Lung (tissue), 11 donors: ENCODE measurements at regions not wholly inside any gene's neighbourhood (a gene's known extent, or its start where the extent isn't known, plus 50 kb on each side); places are given as distances from the start of the nearest gene placed in this dataset.

Source experiments
- ATAC-seq: fragments of 200-7000 bp; cut with Tn5 transposase; one replicate; pipeline ENCODE4 v1.9.1; 2020; ENCODE audit warnings: moderate number of reproducible peaks; ENCODE audit not compliant: insufficient read depth, low FRiP score
- DNase-seq, 3 donors: peaks; one replicate each; pipeline ENCODE4 v3.0.0-alpha.2; 2013 to 2017
- H3K27ac ChIP-seq, 2 donors: one replicate each; pipeline ENCODE4 v1.5.1; 2013; ENCODE audit warnings: mild to moderate bottlenecking in 2 of 2, moderate library complexity in 2 of 2, control low read depth in 1 of 2, inconsistent platforms in 1 of 2, low read depth in 1 of 2, low read length in 1 of 2
- H3K27me3 ChIP-seq, 3 donors: one replicate each; pipeline ENCODE4 v1.5.1; 2013; ENCODE audit warnings: low read length in 2 of 3; ENCODE audit not compliant: control insufficient read depth in 3 of 3, insufficient read depth in 3 of 3
- H3K36me3 ChIP-seq, 4 donors: one replicate each; pipeline ENCODE4 v1.5.1; 2013; ENCODE audit warnings: low read length in 4 of 4, mild to moderate bottlenecking in 1 of 4, moderate library complexity in 1 of 4; ENCODE audit not compliant: control insufficient read depth in 4 of 4, insufficient read depth in 4 of 4
- H3K4me1 ChIP-seq, 5 donors: one replicate each; pipeline ENCODE4 v1.5.1; 2013; ENCODE audit warnings: low read length in 5 of 5, mild to moderate bottlenecking in 2 of 5, moderate library complexity in 1 of 5; ENCODE audit not compliant: control insufficient read depth in 5 of 5, insufficient read depth in 5 of 5
- H3K4me3 ChIP-seq: one replicate; pipeline ENCODE4 v1.5.1; 2013; ENCODE audit warnings: mild to moderate bottlenecking, control low read depth, moderate library complexity
- H3K9ac ChIP-seq, 2 donors: one replicate each; pipeline ENCODE4 v1.5.1; 2013; ENCODE audit warnings: low read length in 2 of 2, control low read depth in 1 of 2; ENCODE audit not compliant: insufficient read depth in 1 of 2
- H3K9me3 ChIP-seq, 4 donors: one replicate each; pipeline ENCODE4 v1.5.1; 2013; ENCODE audit warnings: low read length in 3 of 4, mild to moderate bottlenecking in 1 of 4, moderate library complexity in 1 of 4; ENCODE audit not compliant: control insufficient read depth in 4 of 4, insufficient read depth in 3 of 4
- WGBS, 2 donors: extraction: QIAGEN DNeasy Blood & Tissue Kit; methylation state at CpG; one replicate each; pipeline ENCODE4 v1.1.7; 2013; 5-methylcytosine and 5-hydroxymethylcytosine counted together
- TF ChIP-seq, protein P1 (sequence below): IDR thresholded peaks from 2 replicates; pipeline ENCODE4 v1.5.1; 2012; ENCODE audit warnings: mild to moderate bottlenecking; ENCODE audit errors: control extremely low read depth, extremely low read depth
- donor health status: control.
- donor health status: control.
- donor health status: Bipolar disorder and iron deficiency.
- donor health status: healthy.
- donor health status: DM: yes; HTN: yes; CAD: no.

DNA sequence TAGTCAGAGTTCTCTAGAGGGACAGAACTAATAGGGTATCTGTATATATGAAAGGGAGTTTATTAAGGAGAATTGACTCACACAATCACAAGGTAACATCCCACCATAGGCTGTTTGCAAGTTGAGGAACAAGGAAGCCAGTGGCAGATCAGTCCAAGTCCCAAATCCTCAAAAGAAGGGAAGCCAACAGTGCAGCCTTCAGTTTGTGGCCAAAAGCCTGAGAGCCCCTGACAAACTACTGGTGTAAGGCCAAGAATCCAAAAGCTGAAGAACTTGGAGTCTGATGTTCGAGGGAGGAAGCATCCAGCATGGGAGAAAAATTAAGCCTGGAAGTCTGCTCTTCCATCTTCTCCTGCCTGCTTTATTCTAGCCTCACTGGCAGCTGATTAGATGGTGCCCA is 1107.2 kb upstream of the CELF2 start:
- Histone ChIP-seq H3K27me3 (no peaks in the 10 kb centered on the region), H3K27ac (no peak overlapping the region), H3K9ac (no peak overlapping the region), H3K4me3 (no peak overlapping the region), H3K36me3 (no peaks in the 10 kb centered on the region), H3K9me3 (peaks cover 0 to 9% (median 2%) of the 10 kb centered on the region in 4 donors), H3K4me1 (no peaks in the 10 kb centered on the region)
- WGBS, 2 donors, result 71 to 85% methylated on average over 1 of the region's 1 CpG
- DNase-seq (no peak), ATAC-seq (no peak)
- TF ChIP-seq, protein P1, sequence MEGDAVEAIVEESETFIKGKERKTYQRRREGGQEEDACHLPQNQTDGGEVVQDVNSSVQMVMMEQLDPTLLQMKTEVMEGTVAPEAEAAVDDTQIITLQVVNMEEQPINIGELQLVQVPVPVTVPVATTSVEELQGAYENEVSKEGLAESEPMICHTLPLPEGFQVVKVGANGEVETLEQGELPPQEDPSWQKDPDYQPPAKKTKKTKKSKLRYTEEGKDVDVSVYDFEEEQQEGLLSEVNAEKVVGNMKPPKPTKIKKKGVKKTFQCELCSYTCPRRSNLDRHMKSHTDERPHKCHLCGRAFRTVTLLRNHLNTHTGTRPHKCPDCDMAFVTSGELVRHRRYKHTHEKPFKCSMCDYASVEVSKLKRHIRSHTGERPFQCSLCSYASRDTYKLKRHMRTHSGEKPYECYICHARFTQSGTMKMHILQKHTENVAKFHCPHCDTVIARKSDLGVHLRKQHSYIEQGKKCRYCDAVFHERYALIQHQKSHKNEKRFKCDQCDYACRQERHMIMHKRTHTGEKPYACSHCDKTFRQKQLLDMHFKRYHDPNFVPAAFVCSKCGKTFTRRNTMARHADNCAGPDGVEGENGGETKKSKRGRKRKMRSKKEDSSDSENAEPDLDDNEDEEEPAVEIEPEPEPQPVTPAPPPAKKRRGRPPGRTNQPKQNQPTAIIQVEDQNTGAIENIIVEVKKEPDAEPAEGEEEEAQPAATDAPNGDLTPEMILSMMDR, result no peak

- H3K27ac ChIP-seq, result no peak overlapping the region
- H3K4me3 ChIP-seq, result no peak overlapping the region
- no peaks in the 10 kb centered on the region for H3K27me3 ChIP-seq
- TF ChIP-seq, protein P1, result no peak
- H3K36me3 ChIP-seq, result no peaks in the 10 kb centered on the region
- ATAC-seq (no peak), DNase-seq (no peak)
- peaks cover 0 to 7% (median 0%) of the 10 kb centered on the region in 4 donors for H3K9me3 ChIP-seq
- H3K9ac ChIP-seq, result no peak overlapping the region
- 80 to 91% methylated on average over 7 of the region's 7 CpGs for WGBS, 2 donors
- H3K4me1 ChIP-seq, result no peaks in the 10 kb centered on the region
Measured at GRCh38 chr10:9911488-9911887, 1106.2 kb upstream of the CELF2 start.

DNA sequence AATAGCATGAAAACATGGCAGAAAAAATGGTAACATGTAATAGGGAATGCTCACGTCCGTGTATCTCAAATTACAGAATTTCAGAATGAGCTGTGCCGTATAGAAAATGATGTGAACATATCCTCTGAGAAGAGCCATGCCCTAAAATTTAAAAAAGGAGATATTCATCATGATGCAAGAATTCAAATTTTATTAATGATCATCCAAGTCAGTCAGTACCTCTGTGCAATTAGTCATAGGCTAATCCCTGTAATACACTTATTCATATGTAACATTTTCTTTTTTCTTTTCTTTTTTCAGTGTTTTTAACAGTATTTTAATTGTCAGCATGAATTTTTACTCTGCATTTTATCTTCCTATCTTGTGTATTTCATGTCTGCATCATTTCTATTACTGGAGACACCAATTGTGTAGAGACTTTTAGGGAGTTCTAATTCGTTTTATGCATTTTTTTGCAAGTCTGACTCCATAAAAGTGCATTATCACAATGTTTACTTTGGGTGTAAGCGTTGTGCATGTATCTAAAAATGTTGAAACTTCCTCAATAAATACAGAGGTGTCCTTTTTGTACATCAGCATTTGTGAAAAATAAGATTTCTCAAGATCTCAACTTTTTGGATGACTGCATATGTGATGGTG is 1103.7 kb upstream of the CELF2 start:
- no peak overlapping the region for H3K9ac ChIP-seq
- DNase-seq (no peak), ATAC-seq (no peak)
- H3K36me3 ChIP-seq, result no peaks in the 10 kb centered on the region
- no peaks in the 10 kb centered on the region for H3K27me3 ChIP-seq
- no peak overlapping the region for H3K27ac ChIP-seq
- H3K4me3 ChIP-seq, result no peak overlapping the region
- H3K9me3 ChIP-seq, result no peaks in the 10 kb centered on the region
- 56 to 63% methylated on average over 5 of the region's 5 CpGs for WGBS, 2 donors
- TF ChIP-seq, protein P1, result no peak
- no peaks in the 10 kb centered on the region for H3K4me1 ChIP-seq

DNA sequence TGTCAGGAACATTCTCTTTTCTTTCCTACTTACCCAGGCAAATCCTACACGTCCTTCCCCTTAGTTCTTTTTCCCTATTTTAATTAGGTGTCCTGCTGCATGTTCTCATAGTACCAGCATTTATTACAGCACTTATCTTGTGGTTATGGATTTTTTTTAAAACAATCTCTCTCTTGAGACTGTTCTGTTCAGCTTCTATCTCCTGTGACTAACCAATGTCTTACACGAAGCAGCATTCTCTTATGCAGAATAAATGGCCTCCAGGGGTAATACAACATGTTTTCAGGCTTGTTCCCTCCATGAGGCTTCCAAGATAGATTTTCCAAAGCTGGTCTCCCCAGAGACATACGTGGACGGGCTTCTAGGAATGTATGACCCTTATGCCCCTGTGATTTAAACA is 1096.1 kb upstream of the CELF2 start:
- peaks cover 0 to under 1% (median 0%) of the 10 kb centered on the region in 5 donors for H3K4me1 ChIP-seq
- 57 to 66% methylated on average over 4 of the region's 4 CpGs for WGBS, 2 donors
- H3K36me3 ChIP-seq, result no peaks in the 10 kb centered on the region
- no peak for ATAC-seq
- no peak overlapping the region for H3K27ac ChIP-seq
- TF ChIP-seq, protein P1, result no peak
- H3K9me3 ChIP-seq, result no peaks in the 10 kb centered on the region
- H3K4me3 ChIP-seq, result no peak overlapping the region
- no peak overlapping the region for H3K9ac ChIP-seq
- no peaks in the 10 kb centered on the region for H3K27me3 ChIP-seq
- no peak for DNase-seq
